ENCODE measurements at regions not wholly inside any gene's neighbourhood (a gene's known extent, or its start where the extent isn't known, plus 50 kb on each side); places are given as distances from the start of the nearest gene placed in this dataset.
"Not testable (repeated sequence)": the region's sequence is repeated elsewhere in the genome, so short reads cannot be mapped to it uniquely, and the experiment has no call there.

DNA sequence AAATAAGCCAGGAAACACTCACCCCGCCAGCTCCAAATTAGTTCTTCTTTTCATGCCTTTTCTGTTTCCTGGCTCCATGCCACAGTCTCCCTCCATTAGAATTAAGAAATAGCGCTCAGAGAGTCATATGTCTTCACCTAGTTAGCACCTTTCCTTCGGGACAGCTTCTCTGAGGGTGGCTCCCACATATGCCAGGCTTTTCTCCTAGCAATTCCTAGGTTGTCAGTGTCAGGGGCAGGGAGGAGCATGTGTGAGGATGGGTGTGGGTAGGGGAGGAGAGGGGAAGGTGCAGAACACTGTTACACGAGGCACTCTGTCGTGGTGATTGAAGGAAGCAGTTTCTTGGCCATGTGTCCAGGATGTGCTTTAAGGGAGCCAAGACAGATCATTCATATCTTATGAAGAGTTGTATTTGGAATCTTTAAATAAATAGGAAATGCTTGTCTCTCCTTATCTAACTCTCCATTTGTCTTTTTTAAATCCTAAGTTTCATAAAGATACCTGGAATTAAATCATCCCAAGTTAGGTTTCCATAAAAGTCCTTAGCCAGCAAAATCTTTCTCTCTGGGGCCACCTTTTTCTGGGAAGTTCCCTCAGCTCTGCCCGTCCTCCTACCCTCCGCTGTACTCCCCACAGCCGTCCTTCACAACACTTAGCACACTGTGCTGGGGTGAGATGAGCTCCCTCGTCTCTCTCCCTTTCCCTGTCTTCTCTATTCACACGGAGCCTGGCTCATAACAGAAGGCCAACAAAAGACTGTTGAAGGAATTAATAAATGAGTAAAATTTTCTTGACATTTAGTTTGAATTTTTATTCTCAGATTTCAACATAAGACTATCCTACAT is 361.0 kb downstream of the CD83 start:
- intact Hi-C loops (cut with micrococcal nuclease): no loop called here
- DNase-seq (no peak), ATAC-seq (no peak)

DNA sequence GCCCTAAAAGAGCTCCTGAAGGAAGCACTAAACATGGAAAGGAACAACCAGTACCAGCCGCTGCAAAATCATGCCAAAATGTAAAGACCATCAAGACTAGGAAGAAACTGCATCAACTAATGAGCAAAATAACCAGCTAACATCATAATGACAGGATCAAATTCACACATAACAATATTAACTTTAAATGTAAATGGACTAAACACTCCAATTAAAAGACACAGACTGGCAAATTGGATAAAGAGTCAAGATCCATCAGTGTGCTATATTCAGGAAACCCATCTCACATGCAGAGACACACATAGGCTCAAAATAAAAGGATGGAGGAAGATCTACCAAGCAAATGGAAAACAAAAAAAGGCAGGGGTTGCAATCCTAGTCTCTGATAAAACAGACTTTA is 364.4 kb downstream of the CD83 start:
- ATAC-seq; DNase-seq; intact Hi-C loops (cut with micrococcal nuclease): not testable (repeated sequence)

DNA sequence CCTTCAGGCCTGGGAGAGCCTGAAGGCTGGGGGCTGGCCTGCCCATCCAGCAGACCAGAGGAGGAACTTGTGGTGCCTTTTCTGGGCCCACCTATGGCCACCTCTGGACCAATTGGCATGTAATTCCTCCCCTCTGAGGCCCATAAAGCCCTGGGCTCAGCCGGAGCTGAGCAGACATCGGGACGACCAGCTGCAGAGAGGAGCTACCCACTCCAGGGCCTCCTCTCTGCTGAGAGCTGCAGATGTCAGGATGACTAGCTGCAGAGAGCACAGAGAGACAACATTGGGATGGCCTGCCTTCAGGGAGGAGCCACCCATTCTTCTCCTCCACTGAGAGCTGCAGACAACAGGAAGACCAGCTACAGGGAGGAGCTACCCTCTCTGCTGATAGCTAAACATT is 370.1 kb downstream of the CD83 start:
- DNase-seq (no peak), ATAC-seq (no peak)
- intact Hi-C loops (cut with micrococcal nuclease): no loop called here

DNA sequence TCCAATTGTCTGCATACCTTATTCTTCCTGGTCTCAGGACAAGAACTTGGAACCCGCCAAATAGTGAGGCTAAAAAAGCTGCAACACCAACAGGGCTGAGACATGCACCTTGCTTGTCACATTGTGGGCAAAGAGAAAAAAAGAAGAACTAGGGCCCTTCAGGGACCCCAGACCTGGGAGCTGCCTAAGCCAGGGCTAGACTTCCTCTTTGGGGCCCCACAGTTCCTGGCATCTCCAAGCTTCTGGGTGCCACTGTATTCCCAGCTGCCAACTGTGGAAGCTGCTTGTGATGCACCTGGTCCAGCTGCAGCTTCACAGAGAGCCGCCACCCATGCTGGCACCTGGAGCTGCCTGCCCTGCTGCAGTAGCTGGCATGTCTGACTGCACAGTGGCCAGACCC is 370.6 kb downstream of the CD83 start:
- no peak for DNase-seq
- intact Hi-C loops (cut with micrococcal nuclease): no loop called here
- no peak for ATAC-seq

DNA sequence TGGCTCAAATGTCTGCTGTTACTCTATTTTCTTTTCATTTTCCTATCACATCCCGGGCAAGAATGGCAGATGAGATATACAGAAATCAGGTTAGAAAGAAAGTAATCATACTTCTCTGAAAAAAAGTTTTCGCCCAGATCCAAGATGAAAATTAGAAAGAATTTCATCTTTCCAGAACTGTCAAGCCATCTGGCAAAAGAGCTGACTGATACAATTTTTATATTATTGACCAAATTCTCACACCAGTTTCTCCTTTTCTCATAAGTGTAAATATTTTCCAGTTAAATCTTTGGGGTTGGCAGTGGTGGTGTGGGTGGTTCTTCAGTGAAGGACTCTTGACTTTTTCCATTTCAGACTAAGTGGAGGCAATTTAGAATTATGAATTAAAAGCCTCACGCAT is 371.9 kb downstream of the CD83 start:
- no peak for DNase-seq
- ATAC-seq: no peak
- intact Hi-C loops (cut with micrococcal nuclease): no loop called here

DNA sequence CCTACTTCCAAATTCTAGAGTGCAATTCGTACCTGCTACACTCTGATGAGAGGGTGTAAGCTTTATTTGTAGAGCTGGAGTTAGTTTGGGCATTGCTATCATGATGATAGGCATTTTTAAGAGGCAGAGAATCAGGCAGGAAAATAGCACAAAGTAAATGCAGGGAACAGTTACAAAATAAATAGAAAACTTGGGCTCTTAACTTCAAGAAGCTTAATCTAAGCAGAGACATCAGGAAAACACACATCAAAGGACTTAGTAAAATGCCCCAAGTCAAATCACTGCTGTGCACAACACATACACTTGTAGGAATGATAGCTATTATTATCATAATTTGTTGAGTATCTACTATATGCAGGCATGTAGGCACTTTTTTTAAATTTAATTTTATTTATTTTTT is 381.2 kb downstream of the CD83 start:
- no peak for DNase-seq
- no peak for ATAC-seq
- intact Hi-C loops (cut with micrococcal nuclease): no loop called here

DNA sequence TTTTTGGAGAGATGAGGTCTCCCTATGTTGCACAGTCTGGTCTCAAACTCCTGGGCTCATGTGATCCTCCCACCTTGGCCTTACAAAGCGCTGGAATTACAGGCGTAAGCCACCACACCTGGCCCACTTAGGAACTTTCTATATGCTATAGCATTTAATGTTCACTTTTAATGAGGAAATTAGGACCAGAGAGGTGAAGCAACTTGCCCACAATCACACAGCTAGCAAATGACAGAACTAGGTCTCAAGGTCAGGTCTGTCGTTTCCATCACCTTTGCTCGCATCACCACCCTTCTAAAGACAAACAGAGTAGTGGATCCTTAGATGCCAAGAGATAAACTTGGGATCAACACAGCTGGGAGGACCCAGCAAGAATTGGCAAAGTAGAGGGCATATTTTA is 381.7 kb downstream of the CD83 start:
- DNase-seq (no peak), ATAC-seq (no peak)
- intact Hi-C loops (cut with micrococcal nuclease): no loop called here

DNA sequence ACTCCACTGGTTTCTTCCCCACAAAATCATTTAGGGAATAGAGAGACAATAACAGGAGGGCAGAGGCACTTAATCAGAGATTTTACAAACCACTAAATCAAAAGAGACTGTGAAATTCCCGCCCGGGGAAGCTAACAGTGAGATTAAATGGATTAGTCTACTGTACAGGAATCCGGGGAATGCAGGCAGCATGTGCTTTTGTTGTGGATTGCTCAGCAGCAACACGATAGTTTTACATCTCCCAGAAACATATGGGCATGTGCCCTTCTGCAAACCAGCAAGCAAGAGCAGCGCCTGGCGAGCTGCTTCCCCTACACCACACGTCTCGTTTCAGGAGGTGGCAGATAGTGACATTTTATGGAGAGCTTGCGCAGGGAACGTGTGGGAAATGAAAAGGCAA is 382.3 kb downstream of the CD83 start:
- intact Hi-C loops (cut with micrococcal nuclease): no loop called here
- ATAC-seq: no peak

DNA sequence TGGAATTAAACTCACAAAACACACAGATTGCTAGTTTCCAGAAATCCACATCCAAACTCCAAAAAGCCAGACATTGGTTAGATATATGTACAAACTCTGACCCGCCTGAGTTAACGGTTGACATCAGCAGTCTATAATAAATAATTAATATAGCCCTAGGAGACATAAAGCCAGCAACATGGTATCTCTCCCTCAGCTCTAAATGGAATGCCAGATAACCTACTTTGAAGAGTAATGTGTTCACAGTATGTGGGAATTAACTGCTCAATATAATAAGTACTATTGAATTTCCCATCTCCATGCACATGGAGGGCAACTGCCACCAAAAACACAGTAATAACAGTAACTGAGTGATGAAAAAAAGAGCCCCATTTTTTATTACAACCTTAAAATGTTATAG is 383.2 kb downstream of the CD83 start:
- intact Hi-C loops (cut with micrococcal nuclease): no loop called here
- ATAC-seq (no peak), DNase-seq (no peak)

More for the DNA sequence above, 382.3 kb downstream of the CD83 start:
- no peak for DNase-seq

DNA sequence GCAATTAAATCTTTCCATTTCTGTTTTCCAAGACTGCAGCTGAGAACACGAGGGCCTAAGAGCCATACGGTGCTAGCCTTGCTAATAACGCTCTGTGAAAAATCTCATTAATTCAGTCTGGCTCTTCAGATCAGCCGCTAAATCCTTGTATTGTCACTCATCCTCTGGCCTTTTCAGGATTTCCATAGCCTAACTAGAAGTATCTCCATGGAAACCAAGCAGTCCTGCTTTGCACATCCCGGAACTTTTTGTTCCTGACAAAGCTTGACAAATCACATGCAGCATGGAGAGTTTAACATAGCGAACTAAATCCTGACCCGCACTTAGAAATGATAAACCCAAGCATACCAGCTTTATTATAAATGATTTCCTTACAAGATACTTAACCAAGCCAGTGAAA is 383.7 kb downstream of the CD83 start:
- DNase-seq (no peak), ATAC-seq (no peak)
- intact Hi-C loops (cut with micrococcal nuclease): no loop called here

DNA sequence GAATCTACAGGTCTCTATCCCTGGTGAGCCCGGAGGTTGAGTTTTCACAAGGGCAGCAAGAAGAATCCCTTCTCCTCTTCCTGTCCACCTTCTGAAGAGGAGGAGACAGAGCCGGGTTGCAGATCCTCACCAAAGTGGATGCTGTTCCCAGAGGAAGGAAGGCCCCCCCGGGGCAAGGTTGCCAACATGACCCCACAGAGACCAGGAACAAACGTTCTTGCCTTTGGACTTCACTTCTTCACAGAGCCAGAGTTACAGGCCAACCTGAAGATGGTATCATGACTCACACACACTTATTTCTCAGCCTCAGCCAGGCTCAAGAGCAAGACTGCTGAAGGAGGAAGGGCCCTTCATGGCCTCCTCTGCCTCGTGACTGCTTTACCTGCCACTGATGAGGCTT is 384.3 kb downstream of the CD83 start:
- intact Hi-C loops (cut with micrococcal nuclease): no loop called here
- ATAC-seq (no peak), DNase-seq (no peak)

DNA sequence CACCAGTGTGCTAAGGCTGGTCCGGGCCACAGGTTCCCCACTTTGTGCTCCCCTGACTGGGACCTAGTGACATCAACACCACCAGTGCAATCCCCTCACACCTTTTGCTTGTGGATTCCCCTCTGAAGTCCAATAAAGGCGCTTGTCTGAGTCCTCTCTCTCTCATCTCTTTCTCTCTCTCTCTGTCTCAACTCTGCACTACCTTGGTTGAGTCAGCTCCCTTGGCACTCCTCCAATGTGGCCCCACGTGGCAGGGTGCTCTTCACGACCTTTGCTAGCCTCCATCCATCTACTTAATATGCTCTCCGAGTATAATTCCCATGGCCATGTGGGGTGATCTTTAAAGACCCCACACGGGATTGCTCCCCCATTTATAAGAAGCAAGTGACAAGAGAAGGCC is 385.0 kb downstream of the CD83 start:
- ATAC-seq (no peak), DNase-seq (no peak)
- intact Hi-C loops (cut with micrococcal nuclease): no loop called here

DNA sequence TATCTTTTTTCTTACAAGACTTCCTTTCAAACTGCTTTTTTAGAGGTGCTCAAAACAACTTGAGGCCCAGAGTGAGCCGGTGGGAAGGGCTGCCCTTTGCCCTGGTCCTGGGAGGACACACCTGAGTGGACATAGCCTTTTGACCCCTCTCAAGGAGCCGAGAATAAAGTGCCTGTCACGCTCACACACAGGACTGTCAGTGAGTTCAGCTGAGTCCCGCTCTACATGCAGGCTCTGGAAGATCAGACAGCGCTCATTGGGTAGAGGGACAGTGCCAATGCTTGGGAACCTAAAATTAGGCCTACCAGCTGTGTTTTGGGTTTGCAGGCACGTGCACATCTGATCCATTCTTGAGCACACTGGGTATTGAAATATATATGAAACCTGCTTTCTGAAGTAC is 387.8 kb downstream of the CD83 start:
- intact Hi-C loops (cut with micrococcal nuclease): no loop called here
- DNase-seq (no peak), ATAC-seq (no peak)

DNA sequence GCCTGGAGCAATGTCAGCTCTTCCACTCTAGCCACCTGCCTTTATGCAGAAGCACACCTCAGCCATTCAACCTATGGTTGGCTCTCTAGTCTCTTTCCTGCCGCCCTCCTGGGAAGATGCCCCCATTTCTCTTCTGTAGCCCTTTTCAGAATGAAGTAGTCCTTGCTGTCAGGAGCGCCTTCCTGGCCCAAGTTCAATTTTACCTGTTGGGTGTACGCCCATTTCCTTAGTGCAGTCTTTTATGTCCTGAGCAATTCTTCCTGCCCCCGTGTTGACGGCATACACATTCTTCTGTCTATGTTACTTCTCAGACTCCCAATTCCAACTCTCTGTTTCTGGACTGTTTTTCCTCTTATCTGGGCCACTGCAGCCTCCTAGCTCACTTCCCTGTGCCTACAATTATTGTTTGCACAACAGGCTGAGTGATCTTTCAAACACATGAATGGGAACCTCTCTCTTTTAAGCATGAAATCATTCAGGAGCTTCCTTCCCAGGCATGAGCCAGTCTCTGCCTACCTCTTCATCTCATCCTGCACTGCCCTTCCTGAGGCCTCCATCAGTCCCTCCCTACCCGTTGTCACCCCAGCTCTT is 389.2 kb downstream of the CD83 start:
- no peak for ATAC-seq
- intact Hi-C loops (cut with micrococcal nuclease): no loop called here
- no peak for DNase-seq

DNA sequence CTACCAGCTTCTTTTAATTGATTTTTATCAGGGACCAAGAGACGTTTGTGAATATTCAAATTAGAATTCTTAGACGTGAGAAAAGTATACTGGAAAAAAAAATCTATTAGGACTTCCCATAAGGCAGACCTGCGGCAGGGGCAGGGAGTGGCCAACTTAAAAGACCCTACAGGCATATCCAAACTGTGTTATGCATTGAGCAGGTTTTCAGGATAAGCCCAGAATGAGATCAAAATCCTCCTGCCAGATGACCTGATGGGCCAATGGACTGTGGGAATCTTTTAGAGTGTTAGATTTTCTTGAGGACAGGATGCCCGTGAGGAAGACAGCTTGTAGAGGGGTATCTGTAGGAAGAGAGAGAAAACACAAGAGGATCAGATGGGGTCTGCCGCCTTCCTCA is 391.5 kb downstream of the CD83 start:
- intact Hi-C loops (cut with micrococcal nuclease): no loop called here
- no peak for ATAC-seq
- DNase-seq: no peak

DNA sequence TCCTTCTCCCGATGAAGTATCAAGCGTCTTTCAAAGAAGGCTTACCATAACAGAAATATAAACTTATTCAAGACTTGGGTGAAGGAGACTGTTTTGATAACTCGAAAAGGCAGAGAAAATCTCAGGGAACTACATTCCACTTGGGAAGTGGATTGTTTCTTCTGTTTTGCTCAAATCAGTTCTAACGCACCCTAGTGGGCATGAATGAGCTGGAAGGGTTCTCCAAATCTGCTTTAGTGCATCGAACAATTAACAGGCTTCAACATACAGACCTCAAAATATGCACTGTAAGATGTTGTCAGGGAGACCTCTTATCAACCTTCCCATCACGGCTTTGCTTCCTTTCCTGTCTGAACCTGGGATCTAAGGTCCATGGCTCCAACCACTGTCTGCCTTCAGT is 392.5 kb downstream of the CD83 start:
- no peak for ATAC-seq

DNA sequence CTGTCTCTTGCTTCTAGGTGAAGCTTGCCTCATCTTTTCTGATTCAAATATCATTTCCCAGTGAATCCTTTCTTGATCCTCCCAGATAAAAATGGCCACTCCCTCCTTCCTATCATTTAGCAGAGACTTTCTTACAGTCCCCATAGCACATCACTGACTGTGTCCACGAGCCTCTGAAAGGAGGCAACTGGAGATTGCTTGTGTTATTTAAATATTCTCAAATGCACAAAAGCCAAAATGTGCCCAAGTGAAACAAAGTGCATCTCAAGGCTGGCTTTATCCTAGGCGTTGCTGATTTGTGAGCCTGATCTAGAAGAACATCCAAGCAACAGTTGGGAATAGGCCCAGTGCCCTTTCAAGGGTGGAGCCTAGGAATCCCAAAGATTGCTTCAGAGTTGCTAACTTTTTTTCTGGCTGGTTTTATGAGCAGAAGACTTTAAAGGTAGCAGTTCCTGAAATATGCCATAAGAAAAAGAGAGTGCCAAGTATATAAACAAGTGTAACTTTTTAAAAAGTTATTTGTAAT is 393.6 kb downstream of the CD83 start:
- intact Hi-C loops (cut with micrococcal nuclease): no loop called here
- ATAC-seq: no peak

More for the DNA sequence above, 392.5 kb downstream of the CD83 start:
- no peak for DNase-seq
- intact Hi-C loops (cut with micrococcal nuclease): no loop called here

DNA sequence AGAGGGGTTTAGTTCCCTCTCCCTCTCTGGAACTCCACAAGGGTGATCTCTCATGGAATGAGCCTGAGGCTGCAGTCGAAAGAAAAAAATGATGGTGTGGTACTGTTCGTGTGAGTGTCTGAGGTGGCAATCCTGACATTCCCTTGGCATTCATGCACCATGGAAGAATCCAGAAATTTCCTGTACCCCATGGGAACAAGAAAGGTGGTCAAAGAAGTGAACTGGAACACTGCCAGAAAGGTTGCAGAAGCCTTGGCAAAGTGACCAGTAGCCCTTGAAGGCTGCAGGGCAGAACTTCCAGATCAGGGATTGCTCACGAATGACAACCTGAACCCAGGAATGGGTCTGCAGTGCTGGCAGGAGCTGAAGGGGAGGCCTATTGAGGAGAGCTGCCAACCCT is 394.7 kb downstream of the CD83 start:
- intact Hi-C loops (cut with micrococcal nuclease): no loop called here
- ATAC-seq (no peak), DNase-seq (no peak)

More for the DNA sequence above, 393.6 kb downstream of the CD83 start:
- no peak for DNase-seq

DNA sequence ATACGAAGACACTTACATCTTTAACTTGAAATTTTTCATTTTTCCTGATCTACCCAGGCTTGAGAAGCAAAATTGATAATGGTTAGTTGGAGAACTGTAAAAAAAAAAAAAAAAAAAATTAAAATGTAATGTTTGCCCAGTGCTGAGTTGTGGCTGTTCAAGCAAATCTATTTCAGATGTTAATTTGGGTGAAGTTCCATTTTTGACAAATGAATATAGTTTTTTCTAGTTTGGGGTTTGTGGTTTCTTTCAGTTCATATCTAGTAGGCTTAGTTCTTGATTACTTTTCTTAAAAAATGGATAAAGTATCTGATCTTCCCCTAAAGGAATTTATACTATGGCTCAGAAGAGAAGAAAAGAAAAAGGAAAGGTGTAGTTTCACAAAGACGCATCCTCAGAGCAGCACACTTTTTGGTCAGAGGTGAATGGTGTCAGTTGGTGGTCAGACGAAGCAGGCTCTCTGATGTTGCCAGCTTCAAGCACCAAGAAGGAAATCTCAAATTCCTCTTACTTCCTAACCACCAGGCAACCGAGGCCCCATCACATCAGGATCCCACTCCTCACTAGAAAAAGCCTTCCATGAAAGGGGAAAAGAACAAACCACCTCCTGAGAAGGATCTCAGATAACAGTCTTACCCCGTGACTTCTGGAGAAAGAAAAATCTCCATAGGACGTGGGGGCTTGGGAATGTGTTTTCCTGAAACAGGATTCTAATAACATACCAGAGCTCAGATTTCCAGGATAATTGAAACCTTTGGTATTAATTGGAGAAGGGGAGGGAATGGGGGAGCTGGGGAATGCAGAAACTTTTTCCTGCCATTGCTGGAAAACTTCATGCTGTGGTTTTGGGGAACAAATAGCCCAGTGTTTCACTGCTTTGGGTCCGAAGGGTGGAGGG is 396.2 kb downstream of the CD83 start:
- intact Hi-C loops (cut with micrococcal nuclease): no loop called here
- DNase-seq (no peak), ATAC-seq (no peak)

DNA sequence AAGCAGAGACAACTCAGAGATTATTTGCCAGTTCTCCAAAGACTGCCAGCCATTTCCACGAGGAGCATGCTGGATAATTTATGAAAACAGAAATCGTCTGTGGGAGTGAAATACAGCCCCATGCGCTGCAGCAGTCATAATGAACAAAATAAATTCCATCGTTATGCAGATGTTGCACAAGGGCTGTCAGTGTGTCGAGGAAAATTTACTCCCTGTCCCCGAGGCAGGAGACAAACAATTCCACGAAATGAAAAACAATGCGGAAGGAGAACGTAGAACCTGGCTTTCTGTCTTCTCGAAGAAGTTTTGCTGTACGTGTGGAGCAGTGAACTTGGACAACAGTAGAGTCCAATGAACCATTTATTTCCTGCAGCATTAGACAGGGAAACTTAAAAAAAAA is 399.4 kb downstream of the CD83 start:
- no peak for ATAC-seq
- DNase-seq: no peak
- intact Hi-C loops (cut with micrococcal nuclease): no loop called here
